PFSK-1 (cell line): ENCODE measurements at regions not wholly inside any gene's neighbourhood (a gene's known extent, or its start where the extent isn't known, plus 50 kb on each side); places are given as distances from the start of the nearest gene placed in this dataset.

Experiments
- FOXP2 ChIP-seq: optimal IDR thresholded peaks from 2 replicates; pipeline ENCODE3; 2011; ENCODE audit warnings: borderline replicate concordance, control low read depth, inconsistent platforms; ENCODE audit not compliant: insufficient read depth; ENCODE audit errors: extremely low read length, extremely low read depth
- POLR2AphosphoS5 ChIP-seq: IDR thresholded peaks from 2 replicates; pipeline ENCODE4 v1.6.1; 2012; ENCODE audit warnings: low read depth, mild to moderate bottlenecking, control low read depth, low read length, moderate library complexity
- SIN3A ChIP-seq: IDR thresholded peaks from 2 replicates; pipeline ENCODE4 v1.6.1; 2012; ENCODE audit warnings: mild to moderate bottlenecking, low read length, moderate library complexity, borderline replicate concordance; ENCODE audit not compliant: insufficient read depth
- TAF1 ChIP-seq: IDR thresholded peaks from 2 replicates; pipeline ENCODE4 v1.6.1; 2012; ENCODE audit warnings: low read length, control low read depth, borderline replicate concordance; ENCODE audit not compliant: insufficient read depth
- TF ChIP-seq, protein P1 (sequence below), 2 experiments: IDR thresholded peaks; 2 replicates each; pipeline versions ENCODE4 v1.6.1 to v1.8.0; 2011 to 2012; ENCODE audit warnings: low read depth in 2 of 2, low read length in 2 of 2, control low read depth in 1 of 2, inconsistent platforms in 1 of 2, mild to moderate bottlenecking in 1 of 2, moderate library complexity in 1 of 2; ENCODE audit not compliant: insufficient read depth in 1 of 2

- TF ChIP-seq, protein P1, sequence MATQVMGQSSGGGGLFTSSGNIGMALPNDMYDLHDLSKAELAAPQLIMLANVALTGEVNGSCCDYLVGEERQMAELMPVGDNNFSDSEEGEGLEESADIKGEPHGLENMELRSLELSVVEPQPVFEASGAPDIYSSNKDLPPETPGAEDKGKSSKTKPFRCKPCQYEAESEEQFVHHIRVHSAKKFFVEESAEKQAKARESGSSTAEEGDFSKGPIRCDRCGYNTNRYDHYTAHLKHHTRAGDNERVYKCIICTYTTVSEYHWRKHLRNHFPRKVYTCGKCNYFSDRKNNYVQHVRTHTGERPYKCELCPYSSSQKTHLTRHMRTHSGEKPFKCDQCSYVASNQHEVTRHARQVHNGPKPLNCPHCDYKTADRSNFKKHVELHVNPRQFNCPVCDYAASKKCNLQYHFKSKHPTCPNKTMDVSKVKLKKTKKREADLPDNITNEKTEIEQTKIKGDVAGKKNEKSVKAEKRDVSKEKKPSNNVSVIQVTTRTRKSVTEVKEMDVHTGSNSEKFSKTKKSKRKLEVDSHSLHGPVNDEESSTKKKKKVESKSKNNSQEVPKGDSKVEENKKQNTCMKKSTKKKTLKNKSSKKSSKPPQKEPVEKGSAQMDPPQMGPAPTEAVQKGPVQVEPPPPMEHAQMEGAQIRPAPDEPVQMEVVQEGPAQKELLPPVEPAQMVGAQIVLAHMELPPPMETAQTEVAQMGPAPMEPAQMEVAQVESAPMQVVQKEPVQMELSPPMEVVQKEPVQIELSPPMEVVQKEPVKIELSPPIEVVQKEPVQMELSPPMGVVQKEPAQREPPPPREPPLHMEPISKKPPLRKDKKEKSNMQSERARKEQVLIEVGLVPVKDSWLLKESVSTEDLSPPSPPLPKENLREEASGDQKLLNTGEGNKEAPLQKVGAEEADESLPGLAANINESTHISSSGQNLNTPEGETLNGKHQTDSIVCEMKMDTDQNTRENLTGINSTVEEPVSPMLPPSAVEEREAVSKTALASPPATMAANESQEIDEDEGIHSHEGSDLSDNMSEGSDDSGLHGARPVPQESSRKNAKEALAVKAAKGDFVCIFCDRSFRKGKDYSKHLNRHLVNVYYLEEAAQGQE (IDR thresholded peaks at IDR 0.05; ENCODE audit: insufficient read depth in 1 of 2, low read depth in 2 of 2, low read length in 2 of 2) = no peak
- no peak for TF ChIP-seq TAF1
- no peak for TF ChIP-seq POLR2AphosphoS5
- TF ChIP-seq SIN3A = no peak
- TF ChIP-seq FOXP2 = no peak
These were observed 405.5 kb downstream of the MEIS1 start for GRCh38 chr2:66840321-66841002.

GRCh38 chr2:66843847-66844246, 408.9 kb downstream of the MEIS1 start:
- TF ChIP-seq, protein P1 (IDR thresholded peaks at IDR 0.05; ENCODE audit: insufficient read depth in 1 of 2, low read depth in 2 of 2, low read length in 2 of 2) = no peak
- TF ChIP-seq FOXP2 (no peak), SIN3A (no peak), TAF1 (no peak), POLR2AphosphoS5 (no peak)

GRCh38 chr2:66845307-66845706, 410.4 kb downstream of the MEIS1 start:
- TF ChIP-seq FOXP2 = no peak
- TF ChIP-seq TAF1 = no peak
- TF ChIP-seq, protein P1 (IDR thresholded peaks at IDR 0.05; ENCODE audit: insufficient read depth in 1 of 2, low read depth in 2 of 2, low read length in 2 of 2) = no peak
- TF ChIP-seq SIN3A = no peak
- no peak for TF ChIP-seq POLR2AphosphoS5

- TF ChIP-seq, protein P1 (IDR thresholded peaks at IDR 0.05; ENCODE audit: insufficient read depth in 1 of 2, low read depth in 2 of 2, low read length in 2 of 2) = no peak
- TF ChIP-seq TAF1 (no peak), POLR2AphosphoS5 (no peak), FOXP2 (no peak), SIN3A (no peak)
These were observed 412.0 kb downstream of the MEIS1 start for GRCh38 chr2:66846887-66847286.
